SU-DHL-6 (cell line): ENCODE measurements at regions not wholly inside any gene's neighbourhood (a gene's known extent, or its start where the extent isn't known, plus 50 kb on each side); places are given as distances from the start of the nearest gene placed in this dataset.

Experiments
- H2AFZ ChIP-seq: fragments of 200-600 bp; sonication (generic); 2 replicates; pipeline ENCODE4 v1.6.1; 2014; ENCODE audit warnings: low read depth, mild to moderate bottlenecking, moderate library complexity, mixed read lengths, antibody characterized with exemption, low read length; ENCODE audit not compliant: severe bottlenecking
- H3F3A ChIP-seq: fragments of 200-600 bp; shearing (Covaris generic); 2 replicates; pipeline ENCODE4 v1.6.0; 2016; ENCODE audit warnings: antibody characterized with exemption, mild to moderate bottlenecking; ENCODE audit not compliant: insufficient read depth
- H3K27ac ChIP-seq: fragments of 200-600 bp; sonication (generic); 2 replicates; pipeline ENCODE4 v1.5.1; 2016; ENCODE audit warnings: low read depth, mild to moderate bottlenecking, low read length, moderate library complexity, mixed read lengths
- H3K27me3 ChIP-seq: fragments of 200-600 bp; sonication (generic), shearing (Covaris generic); 2 replicates; pipeline ENCODE4 v1.6.0; 2014; ENCODE audit warnings: mild to moderate bottlenecking, low read length
- H3K36me3 ChIP-seq: fragments of 200-600 bp; sonication (generic); 2 replicates; pipeline ENCODE4 v1.6.1; 2014; ENCODE audit warnings: mild to moderate bottlenecking, low read length, mixed read lengths
- H3K4me2 ChIP-seq: fragments of 300-600, 200-600 bp; shearing (Covaris generic), sonication (generic); 2 replicates; pipeline ENCODE4 v1.6.0; 2014; ENCODE audit warnings: low read length, low read depth, mild to moderate bottlenecking; ENCODE audit not compliant: poor library complexity, severe bottlenecking
- H3K4me3 ChIP-seq: fragments of 200-600 bp; sonication (generic); 2 replicates; pipeline ENCODE4 v1.5.1; 2014; ENCODE audit warnings: antibody characterized with exemption, low read length, mild to moderate bottlenecking, mixed read lengths; ENCODE audit not compliant: insufficient read depth, poor library complexity, severe bottlenecking
- H3K79me2 ChIP-seq: fragments of 200-600 bp; sonication (generic); 2 replicates; pipeline ENCODE4 v1.6.1; 2014; ENCODE audit warnings: mild to moderate bottlenecking, low read length, moderate library complexity; ENCODE audit not compliant: insufficient read depth
- H3K9ac ChIP-seq: fragments of 200-600 bp; sonication (generic); 2 replicates; pipeline ENCODE4 v1.7.0; 2014; ENCODE audit warnings: mild to moderate bottlenecking, low read length
- H3K9me2 ChIP-seq: fragments of 200-600 bp; sonication (generic); replicated peaks from 2 replicates; pipeline ENCODE4 v1.6.1; 2014; ENCODE audit warnings: low read length; ENCODE audit not compliant: insufficient read depth
- H3K9me3 ChIP-seq: fragments of 200-600 bp; sonication (generic); 2 replicates; pipeline ENCODE4 v1.6.1; 2014; ENCODE audit warnings: low read length, mixed read lengths; ENCODE audit not compliant: insufficient read depth
- H4K20me1 ChIP-seq: fragments of 200-600 bp; sonication (generic); 2 replicates; pipeline ENCODE4 v1.6.1; 2014; ENCODE audit warnings: low read depth, mild to moderate bottlenecking, antibody characterized with exemption, low read length, moderate library complexity, mixed read lengths
- CTCF ChIP-seq: fragments of 200-600 bp; sonication (generic); IDR thresholded peaks from one replicate; pipeline ENCODE4 v1.5.1; 2017; ENCODE audit warnings: antibody characterized with exemption, mild to moderate bottlenecking, low read length, moderate library complexity; ENCODE audit not compliant: insufficient read depth, poor library complexity, severe bottlenecking
- EZH2phosphoT487 ChIP-seq: fragments of 200-600 bp; sonication (generic), shearing (Covaris generic); conservative IDR thresholded peaks from 2 replicates; pipeline ENCODE4 v1.6.1; 2018; ENCODE audit warnings: mild to moderate bottlenecking, antibody characterized with exemption, low read length, moderate library complexity, mixed read lengths

- Histone ChIP-seq H2AFZ (no peak overlapping the region), H3K4me2 (peak overlapping the region; percentile 89), H3F3A (peaks cover 78% of the 10 kb centered on the region), H3K9me2 (no peaks in the 10 kb centered on the region), H3K79me2 (peaks cover 24% of the 10 kb centered on the region), H4K20me1 (no peaks in the 10 kb centered on the region), H3K27ac (peak overlapping the region; percentile 100), H3K9me3 (no peaks in the 10 kb centered on the region), H3K4me3 (no peak overlapping the region), H3K27me3 (no peaks in the 10 kb centered on the region), H3K36me3 (0 out of 2 replicates have a peak, but pooled peaks cover 4% of the 10 kb centered on the region), H3K9ac (peak overlapping the region; percentile 66)
- TF ChIP-seq EZH2phosphoT487, result no peak
- TF ChIP-seq CTCF, result no peak
These were observed 192.6 kb upstream of the LPP start for GRCh38 chr3:187961366-187961765.

GRCh38 chr3:187963003-187963676, 190.8 kb upstream of the LPP start:
- peaks cover 24% of the 10 kb centered on the region for H3K79me2 ChIP-seq
- H2AFZ ChIP-seq, result no peak overlapping the region
- no peaks in the 10 kb centered on the region for H4K20me1 ChIP-seq
- peak overlapping the region; percentile 100 for H3K27ac ChIP-seq
- peaks cover 79% of the 10 kb centered on the region for H3F3A ChIP-seq
- 0 out of 2 replicates have a peak, but pooled peaks cover 4% of the 10 kb centered on the region for H3K36me3 ChIP-seq
- peak overlapping the region; percentile 89 for H3K4me2 ChIP-seq
- no peaks in the 10 kb centered on the region for H3K27me3 ChIP-seq
- peak overlapping the region; percentile 66 for H3K9ac ChIP-seq
- TF ChIP-seq EZH2phosphoT487 (no peak), CTCF (no peak)
- H3K4me3 ChIP-seq, result peak overlapping the region; percentile 21
- H3K9me2 ChIP-seq, result no peaks in the 10 kb centered on the region
- H3K9me3 ChIP-seq, result no peaks in the 10 kb centered on the region

GRCh38 chr3:187963677-187964385, 190.1 kb upstream of the LPP start:
- peak overlapping the region; percentile 100 for H3K27ac ChIP-seq
- H3K36me3 ChIP-seq, result 0 out of 2 replicates have a peak, but pooled peaks cover 4% of the 10 kb centered on the region
- peak overlapping the region; percentile 89 for H3K4me2 ChIP-seq
- no peak overlapping the region for H2AFZ ChIP-seq
- no peak overlapping the region for H3K4me3 ChIP-seq
- no peaks in the 10 kb centered on the region for H3K9me3 ChIP-seq
- no peak for TF ChIP-seq EZH2phosphoT487
- no peak for TF ChIP-seq CTCF
- no peaks in the 10 kb centered on the region for H3K9me2 ChIP-seq
- peak overlapping the region; percentile 66 for H3K9ac ChIP-seq
- H3K79me2 ChIP-seq, result peaks cover 24% of the 10 kb centered on the region
- no peaks in the 10 kb centered on the region for H4K20me1 ChIP-seq
- H3F3A ChIP-seq, result peaks cover 82% of the 10 kb centered on the region
- H3K27me3 ChIP-seq, result no peaks in the 10 kb centered on the region
